H9 (cell line): ENCODE measurements at regions not wholly inside any gene's neighbourhood (a gene's known extent, or its start where the extent isn't known, plus 50 kb on each side); places are given as distances from the start of the nearest gene placed in this dataset.

Experiments used
- DNase-seq: peaks from one replicate; pipeline ENCODE4 v3.0.0-alpha.2; 2017
- H2AFZ ChIP-seq: one replicate; pipeline ENCODE4 v1.6.1; 2013; ENCODE audit warnings: mild to moderate bottlenecking, low read length, control low read depth, moderate library complexity
- H2AK5ac ChIP-seq: 2 replicates; pipeline ENCODE4 v1.6.1; 2013; ENCODE audit warnings: low read length, control low read depth, mixed read lengths; ENCODE audit not compliant: insufficient read length
- H2BK120ac ChIP-seq: one replicate; pipeline ENCODE4 v1.6.1; 2013; ENCODE audit warnings: low read depth, mild to moderate bottlenecking, low read length, control low read depth, inconsistent platforms; ENCODE audit not compliant: poor library complexity, severe bottlenecking
- H2BK12ac ChIP-seq: 2 replicates; pipeline ENCODE4 v1.6.1; 2013; ENCODE audit warnings: low read length, control low read depth, mixed read lengths, low read depth; ENCODE audit not compliant: insufficient read length
- H2BK15ac ChIP-seq: 2 replicates; pipeline ENCODE4 v1.6.1; 2013; ENCODE audit warnings: low read depth, low read length, control low read depth
- H2BK20ac ChIP-seq: one replicate; pipeline ENCODE4 v1.6.1; 2013; ENCODE audit warnings: low read depth, mild to moderate bottlenecking, low read length, control low read depth, inconsistent platforms; ENCODE audit not compliant: poor library complexity, severe bottlenecking
- H2BK5ac ChIP-seq: 2 replicates; pipeline ENCODE4 v1.6.1; 2013; ENCODE audit warnings: low read length, control low read depth, mixed read lengths; ENCODE audit not compliant: insufficient read length
- H3K14ac ChIP-seq: 2 replicates; pipeline ENCODE4 v1.6.1; 2013; ENCODE audit warnings: low read length, control low read depth; ENCODE audit not compliant: insufficient read depth
- H3K18ac ChIP-seq: 2 replicates; pipeline ENCODE4 v1.6.1; 2013; ENCODE audit warnings: low read depth, mild to moderate bottlenecking, mixed read lengths, low read length, control low read depth; ENCODE audit not compliant: insufficient read length
- H3K23ac ChIP-seq: 2 replicates; pipeline ENCODE4 v1.6.1; 2013; ENCODE audit warnings: low read length, control low read depth, mixed read lengths, low read depth; ENCODE audit not compliant: insufficient read length
- H3K23me2 ChIP-seq: 2 replicates; pipeline ENCODE4 v1.6.1; 2013; ENCODE audit warnings: low read depth, mild to moderate bottlenecking, mixed read lengths, low read length, control low read depth; ENCODE audit not compliant: insufficient read length, poor library complexity, severe bottlenecking
- H3K27ac ChIP-seq: 2 replicates; pipeline ENCODE4 v1.5.1; 2013; ENCODE audit warnings: low read length, control low read depth, mixed read lengths, low read depth; ENCODE audit not compliant: insufficient read length
- H3K27me3 ChIP-seq: 2 replicates; pipeline ENCODE4 v1.6.1; 2013; ENCODE audit warnings: low read length, control low read depth, inconsistent platforms; ENCODE audit not compliant: insufficient read depth
- H3K4ac ChIP-seq: 2 replicates; pipeline ENCODE4 v1.6.1; 2013; ENCODE audit warnings: low read depth, mild to moderate bottlenecking, control low read depth, inconsistent platforms, low read length, moderate library complexity
- H3K4me1 ChIP-seq: 2 replicates; pipeline ENCODE4 v1.6.1; 2013; ENCODE audit warnings: low read length, control low read depth, inconsistent platforms; ENCODE audit not compliant: insufficient read depth
- H3K4me2 ChIP-seq: 2 replicates; pipeline ENCODE4 v1.6.1; 2013; ENCODE audit warnings: low read length, control low read depth, mixed read lengths; ENCODE audit not compliant: insufficient read length, insufficient read depth
- H3K56ac ChIP-seq: 2 replicates; pipeline ENCODE4 v1.6.1; 2013; ENCODE audit warnings: low read depth, mild to moderate bottlenecking, mixed read lengths, low read length, control low read depth; ENCODE audit not compliant: insufficient read length
- H3K79me1 ChIP-seq: 2 replicates; pipeline ENCODE4 v1.6.1; 2013; ENCODE audit warnings: low read depth, mild to moderate bottlenecking, moderate library complexity, low read length, control low read depth, inconsistent platforms; ENCODE audit not compliant: insufficient read depth, poor library complexity, severe bottlenecking
- H3K79me2 ChIP-seq: 2 replicates; pipeline ENCODE4 v1.6.1; 2013; ENCODE audit warnings: low read length, control low read depth, inconsistent platforms; ENCODE audit not compliant: insufficient read depth
- H3K9ac ChIP-seq: 2 replicates; pipeline ENCODE4 v1.6.1; 2013; ENCODE audit warnings: low read length, control low read depth, mixed read lengths; ENCODE audit not compliant: insufficient read length; ENCODE audit errors: extremely low read depth
- H3K9me3 ChIP-seq: one replicate; pipeline ENCODE4 v1.6.1; 2013; ENCODE audit warnings: low read depth, low read length, inconsistent platforms; ENCODE audit not compliant: control insufficient read depth
- H3T11ph ChIP-seq: one replicate; pipeline ENCODE4 v1.6.1; 2013; ENCODE audit warnings: mild to moderate bottlenecking, low read length, control low read depth, inconsistent platforms
- H4K20me1 ChIP-seq: one replicate; pipeline ENCODE4 v1.6.1; 2013; ENCODE audit not compliant: control insufficient read depth, insufficient read length, insufficient read depth
- H4K5ac ChIP-seq: 2 replicates; pipeline ENCODE4 v1.6.1; 2013; ENCODE audit warnings: low read depth, mild to moderate bottlenecking, mixed read lengths, low read length, control low read depth; ENCODE audit not compliant: insufficient read length
- H4K8ac ChIP-seq: replicated peaks from 2 replicates; pipeline ENCODE4 v1.6.1; 2013; ENCODE audit warnings: low read length, control low read depth, mixed read lengths, low read depth; ENCODE audit not compliant: insufficient read length
- H4K91ac ChIP-seq: 2 replicates; pipeline ENCODE4 v1.6.1; 2013; ENCODE audit warnings: low read depth, mild to moderate bottlenecking, moderate library complexity, mixed read lengths, low read length, control low read depth; ENCODE audit not compliant: insufficient read length
- H3K27ac Mint-ChIP-seq, 3 experiments: 2 replicates in 2 of 3; 3 replicates in 1 of 3; pipeline ENCODE4 v1.8.0; 2020 to 2021; ENCODE audit warnings: mixed read lengths in 3 of 3, mild to moderate bottlenecking in 1 of 3, moderate library complexity in 1 of 3
- H3K27me3 Mint-ChIP-seq: 2 replicates; pipeline ENCODE4 v1.8.0; 2021; ENCODE audit warnings: low read depth, mild to moderate bottlenecking, moderate library complexity, mixed read lengths
- H3K36me3 Mint-ChIP-seq, 3 experiments: 2 replicates in 2 of 3; 3 replicates in 1 of 3; pipeline ENCODE4 v1.8.0; 2020 to 2021; ENCODE audit warnings: low read depth in 3 of 3, mixed read lengths in 3 of 3; ENCODE audit not compliant: insufficient read depth in 1 of 3
- H3K4me1 Mint-ChIP-seq, 2 experiments: 2 replicates each; pipeline ENCODE4 v1.8.0; 2020; ENCODE audit warnings: mixed read lengths in 2 of 2
- H3K4me3 Mint-ChIP-seq, 2 experiments: 2 replicates in 1 of 2; 3 replicates in 1 of 2; pipeline ENCODE4 v1.8.0; 2020 to 2021; ENCODE audit warnings: mild to moderate bottlenecking in 2 of 2, mixed read lengths in 2 of 2, moderate library complexity in 1 of 2
- H3K9me3 Mint-ChIP-seq, 2 experiments: 2 replicates in 1 of 2; 3 replicates in 1 of 2; pipeline ENCODE4 v1.8.0; 2020; ENCODE audit warnings: mild to moderate bottlenecking in 2 of 2, mixed read lengths in 2 of 2, moderate library complexity in 1 of 2
- WGBS: extraction: QIAGEN DNeasy Blood & Tissue Kit; methylation state at CpG from one replicate; pipeline ENCODE4 v1.1.7; 2013; ENCODE audit warnings: missing lambda C conversion rate, low lambda C conversion rate, mixed read lengths; ENCODE audit not compliant: insufficient read length; ENCODE audit errors: extremely low coverage; 5-methylcytosine and 5-hydroxymethylcytosine counted together
- TF ChIP-seq, protein P1 (sequence below): fragments of 200-600 bp; sonication (generic); conservative IDR thresholded peaks from 3 replicates; pipeline ENCODE4 v1.8.0; 2021; ENCODE audit warnings: antibody characterized with exemption, mild to moderate bottlenecking

DNA sequence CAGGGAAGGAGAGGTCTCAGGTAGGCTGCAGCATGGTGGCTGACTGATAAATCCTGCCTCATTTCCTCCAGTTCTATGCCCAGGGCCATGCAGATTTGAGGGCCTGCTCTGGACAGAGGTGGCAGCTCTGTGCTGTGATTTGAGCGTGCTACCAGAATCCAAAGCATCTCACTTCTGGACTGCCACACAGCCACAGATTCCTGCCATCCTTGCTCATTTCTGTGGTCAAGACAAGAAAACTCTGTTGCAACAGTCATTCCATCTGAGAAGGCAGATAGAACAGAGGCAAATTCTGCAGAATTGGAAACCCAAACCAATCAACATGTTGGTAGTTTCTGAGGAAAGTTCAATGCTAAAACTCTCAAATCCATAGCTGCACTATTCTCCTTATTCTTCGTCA, 102.8 kb upstream of the GALNT2 start:
- Histone ChIP-seq H3K4ac (no peak overlapping the region), H4K8ac (no peak overlapping the region), H3K9ac (no peak overlapping the region), H3K4me1 (no peaks in the 10 kb centered on the region), H3K23me2 (no peaks in the 10 kb centered on the region), H2BK120ac (no peak overlapping the region), H3K14ac (no peak overlapping the region), H4K91ac (no peak overlapping the region), H3K18ac (no peak overlapping the region), H4K20me1 (no peaks in the 10 kb centered on the region), H3K56ac (no peak overlapping the region), H2BK12ac (no peak overlapping the region), H2BK15ac (no peak overlapping the region), H3K27ac (no peak overlapping the region), H2BK20ac (no peak overlapping the region), H2AK5ac (no peak overlapping the region), H3K23ac (no peak overlapping the region), H3K27me3 (no peaks in the 10 kb centered on the region), H3T11ph (no peak overlapping the region), H4K5ac (no peak overlapping the region), H2BK5ac (no peak overlapping the region), H3K79me2 (no peaks in the 10 kb centered on the region), H3K9me3 (no peaks in the 10 kb centered on the region), H3K4me2 (no peak overlapping the region), H3K79me1 (no peaks in the 10 kb centered on the region), H2AFZ (no peak overlapping the region)
- Mint-ChIP-seq H3K27me3 (peaks cover 2% of the 10 kb centered on the region; the same call in 1 of the 2 replicates), H3K9me3 (no peaks in the 10 kb centered on the region), H3K4me1 (no peaks in the 10 kb centered on the region), H3K27ac (no peak overlapping the region), H3K4me3 (no peak overlapping the region), H3K36me3 (0 out of 7 replicates have a peak, but pooled peaks cover 0 to 5% (median 0%) of the 10 kb centered on the region in 3 experiments)
- TF ChIP-seq, protein P1, sequence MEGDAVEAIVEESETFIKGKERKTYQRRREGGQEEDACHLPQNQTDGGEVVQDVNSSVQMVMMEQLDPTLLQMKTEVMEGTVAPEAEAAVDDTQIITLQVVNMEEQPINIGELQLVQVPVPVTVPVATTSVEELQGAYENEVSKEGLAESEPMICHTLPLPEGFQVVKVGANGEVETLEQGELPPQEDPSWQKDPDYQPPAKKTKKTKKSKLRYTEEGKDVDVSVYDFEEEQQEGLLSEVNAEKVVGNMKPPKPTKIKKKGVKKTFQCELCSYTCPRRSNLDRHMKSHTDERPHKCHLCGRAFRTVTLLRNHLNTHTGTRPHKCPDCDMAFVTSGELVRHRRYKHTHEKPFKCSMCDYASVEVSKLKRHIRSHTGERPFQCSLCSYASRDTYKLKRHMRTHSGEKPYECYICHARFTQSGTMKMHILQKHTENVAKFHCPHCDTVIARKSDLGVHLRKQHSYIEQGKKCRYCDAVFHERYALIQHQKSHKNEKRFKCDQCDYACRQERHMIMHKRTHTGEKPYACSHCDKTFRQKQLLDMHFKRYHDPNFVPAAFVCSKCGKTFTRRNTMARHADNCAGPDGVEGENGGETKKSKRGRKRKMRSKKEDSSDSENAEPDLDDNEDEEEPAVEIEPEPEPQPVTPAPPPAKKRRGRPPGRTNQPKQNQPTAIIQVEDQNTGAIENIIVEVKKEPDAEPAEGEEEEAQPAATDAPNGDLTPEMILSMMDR: no peak
- DNase-seq: no peak
- WGBS: no CpG with 5 or more reads among the region's 2 CpGs
